OCI-LY3 (cell line): ENCODE measurements at regions not wholly inside any gene's neighbourhood (a gene's known extent, or its start where the extent isn't known, plus 50 kb on each side); places are given as distances from the start of the nearest gene placed in this dataset.

Experiments
- H2AFZ ChIP-seq: fragments of 200-600, 300-600 bp; shearing (Covaris generic); 2 replicates; pipeline ENCODE4 v1.6.0; 2014; ENCODE audit warnings: antibody characterized with exemption, low read depth, low read length
- H3K27ac ChIP-seq: fragments of 200-600, 300-600 bp; sonication (generic); 2 replicates; pipeline ENCODE4 v1.5.1; 2014; ENCODE audit warnings: mild to moderate bottlenecking, low read length, moderate library complexity, mixed read lengths
- H3K27me3 ChIP-seq: fragments of 200-600, 300-600 bp; sonication (generic); 2 replicates; pipeline ENCODE4 v1.6.1; 2014; ENCODE audit warnings: low read depth, low read length, mixed read lengths
- H3K36me3 ChIP-seq: fragments of 200-600, 300-600 bp; sonication (generic); replicated peaks from 2 replicates; pipeline ENCODE3; 2014; ENCODE audit warnings: low read depth, low read length, mixed read lengths
- H3K4me1 ChIP-seq: fragments of 300-600, 200-600 bp; sonication (generic); 2 replicates; pipeline ENCODE4 v1.6.1; 2014; ENCODE audit warnings: low read length, mixed read lengths
- H3K4me2 ChIP-seq: fragments of 200-600, 300-600 bp; sonication (generic); 2 replicates; pipeline ENCODE4 v1.6.1; 2014; ENCODE audit warnings: low read length, mixed read lengths
- H3K4me3 ChIP-seq: fragments of 300-600, 200-600 bp; sonication (generic); 2 replicates; pipeline ENCODE4 v1.5.1; 2014; ENCODE audit warnings: antibody characterized with exemption, mild to moderate bottlenecking, low read length, moderate library complexity
- H3K79me2 ChIP-seq: fragments of 300-600, 200-600 bp; shearing (Covaris generic); 2 replicates; pipeline ENCODE4 v1.6.1; 2014; ENCODE audit warnings: mild to moderate bottlenecking, low read length, mixed read lengths
- H3K9ac ChIP-seq: fragments of 300-600, 200-600 bp; shearing (Covaris generic); 2 replicates; pipeline ENCODE4 v1.6.0; 2014; ENCODE audit warnings: mild to moderate bottlenecking, low read length, moderate library complexity
- H3K9me3 ChIP-seq: fragments of 200-600, 300-600 bp; shearing (Covaris generic); 2 replicates; pipeline ENCODE4 v1.6.1; 2014; ENCODE audit warnings: low read length, mixed read lengths; ENCODE audit not compliant: insufficient read depth
- H4K20me1 ChIP-seq: fragments of 200-600, 300-600 bp; sonication (generic); 2 replicates; pipeline ENCODE4 v1.6.1; 2016; ENCODE audit warnings: low read length, mixed read lengths; ENCODE audit not compliant: insufficient read depth
- EZH2phosphoT487 ChIP-seq: fragments of 200-600 bp; shearing (Covaris generic); IDR thresholded peaks from 2 replicates; pipeline ENCODE4 v1.6.1; 2018; ENCODE audit warnings: antibody characterized with exemption, mixed run types, low read depth
- TF ChIP-seq, protein P1 (sequence below): fragments of 200-600, 300-600 bp; sonication (generic); IDR thresholded peaks from 2 replicates; pipeline ENCODE4 v1.5.1; 2014; ENCODE audit warnings: antibody characterized with exemption, low read length, low read depth

DNA sequence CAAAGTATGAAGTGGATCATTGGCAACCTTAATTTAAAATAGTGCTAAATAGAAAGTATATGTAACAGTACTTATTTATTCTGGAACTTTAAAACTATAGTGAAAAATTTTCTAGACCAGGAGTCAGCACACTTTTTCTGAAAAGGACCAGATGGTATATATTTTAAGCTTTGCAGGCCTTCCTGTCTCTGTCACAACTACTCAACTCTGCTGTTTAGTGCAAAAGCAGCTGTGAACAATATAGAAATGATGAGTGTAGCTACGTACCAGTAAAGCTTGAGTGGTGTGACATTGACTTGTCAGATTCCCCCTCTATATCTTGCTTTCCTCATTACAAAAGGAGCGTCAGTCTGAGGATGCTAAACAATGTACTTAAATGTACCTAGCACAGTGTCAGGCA lies 88.1 kb upstream of the IGFBP3 start:
- no peaks in the 10 kb centered on the region for H3K79me2 ChIP-seq
- TF ChIP-seq, protein P1, sequence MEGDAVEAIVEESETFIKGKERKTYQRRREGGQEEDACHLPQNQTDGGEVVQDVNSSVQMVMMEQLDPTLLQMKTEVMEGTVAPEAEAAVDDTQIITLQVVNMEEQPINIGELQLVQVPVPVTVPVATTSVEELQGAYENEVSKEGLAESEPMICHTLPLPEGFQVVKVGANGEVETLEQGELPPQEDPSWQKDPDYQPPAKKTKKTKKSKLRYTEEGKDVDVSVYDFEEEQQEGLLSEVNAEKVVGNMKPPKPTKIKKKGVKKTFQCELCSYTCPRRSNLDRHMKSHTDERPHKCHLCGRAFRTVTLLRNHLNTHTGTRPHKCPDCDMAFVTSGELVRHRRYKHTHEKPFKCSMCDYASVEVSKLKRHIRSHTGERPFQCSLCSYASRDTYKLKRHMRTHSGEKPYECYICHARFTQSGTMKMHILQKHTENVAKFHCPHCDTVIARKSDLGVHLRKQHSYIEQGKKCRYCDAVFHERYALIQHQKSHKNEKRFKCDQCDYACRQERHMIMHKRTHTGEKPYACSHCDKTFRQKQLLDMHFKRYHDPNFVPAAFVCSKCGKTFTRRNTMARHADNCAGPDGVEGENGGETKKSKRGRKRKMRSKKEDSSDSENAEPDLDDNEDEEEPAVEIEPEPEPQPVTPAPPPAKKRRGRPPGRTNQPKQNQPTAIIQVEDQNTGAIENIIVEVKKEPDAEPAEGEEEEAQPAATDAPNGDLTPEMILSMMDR, result no peak
- no peak for TF ChIP-seq EZH2phosphoT487
- H3K27me3 ChIP-seq, result no peaks in the 10 kb centered on the region
- no peaks in the 10 kb centered on the region for H4K20me1 ChIP-seq
- H3K4me2 ChIP-seq, result no peak overlapping the region
- H3K4me1 ChIP-seq, result peaks cover 9% of the 10 kb centered on the region
- no peaks in the 10 kb centered on the region for H3K9me3 ChIP-seq
- no peak overlapping the region for H2AFZ ChIP-seq
- no peak overlapping the region for H3K9ac ChIP-seq
- H3K4me3 ChIP-seq, result no peak overlapping the region
- H3K36me3 ChIP-seq, result no peaks in the 10 kb centered on the region
- H3K27ac ChIP-seq, result no peak overlapping the region

DNA sequence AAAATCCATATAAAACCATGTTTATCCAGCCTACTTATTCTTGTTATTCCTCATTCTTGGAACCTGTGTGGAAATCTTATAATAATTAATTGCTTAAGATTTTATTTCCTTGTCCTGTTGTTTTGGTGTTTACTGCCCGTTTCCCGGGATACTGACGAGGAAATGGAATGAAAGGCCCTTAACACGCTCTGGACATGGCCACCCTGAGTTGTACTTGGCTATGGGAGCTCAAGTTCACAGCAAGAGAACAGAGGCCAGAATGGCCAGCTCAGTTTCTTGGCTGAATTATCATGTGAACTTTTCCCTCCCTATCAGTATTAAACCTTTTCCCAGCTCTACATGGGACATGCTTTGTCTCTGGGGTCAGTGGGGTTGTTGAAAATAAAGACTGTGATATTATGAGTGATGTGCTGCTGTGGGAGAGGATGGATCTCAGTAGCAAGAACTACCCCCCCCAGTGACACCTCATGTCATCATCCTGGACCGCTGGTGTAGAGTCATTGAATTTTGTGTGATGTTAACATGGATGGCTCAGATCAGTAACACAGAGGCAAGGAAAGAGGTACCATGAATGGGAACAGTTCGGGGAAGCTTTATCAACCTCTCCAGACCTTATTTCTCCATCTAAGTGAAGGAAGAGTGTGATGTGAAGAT lies 87.0 kb upstream of the IGFBP3 start:
- Histone ChIP-seq H3K4me1 (peaks cover 11% of the 10 kb centered on the region), H3K27ac (no peak overlapping the region), H4K20me1 (no peaks in the 10 kb centered on the region), H3K27me3 (no peaks in the 10 kb centered on the region), H3K79me2 (no peaks in the 10 kb centered on the region), H3K4me3 (no peak overlapping the region), H3K9me3 (no peaks in the 10 kb centered on the region), H3K4me2 (no peak overlapping the region), H3K36me3 (no peaks in the 10 kb centered on the region), H3K9ac (no peak overlapping the region), H2AFZ (no peak overlapping the region)
- TF ChIP-seq, protein P1, result no peak
- no peak for TF ChIP-seq EZH2phosphoT487

DNA sequence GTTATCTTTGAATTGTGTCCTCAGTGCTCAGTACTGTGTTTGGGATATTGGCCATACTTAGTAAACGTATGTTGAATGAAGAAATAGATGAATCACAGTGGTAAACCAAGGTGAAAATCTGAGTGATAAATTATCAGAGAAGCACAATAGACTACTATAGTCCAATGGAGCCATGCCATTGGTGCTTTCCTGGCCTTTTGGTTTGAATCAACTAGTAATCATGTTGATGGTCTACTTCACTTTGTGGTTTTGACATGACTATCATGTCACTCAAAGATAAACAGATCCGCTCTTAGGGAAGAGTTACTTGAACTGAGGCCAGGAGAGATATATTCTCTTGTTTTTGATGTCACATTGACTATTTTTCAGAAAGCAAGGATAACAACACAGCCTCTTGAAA lies 86.1 kb upstream of the IGFBP3 start:
- Histone ChIP-seq H3K9ac (no peak overlapping the region), H3K4me2 (no peak overlapping the region), H3K9me3 (no peaks in the 10 kb centered on the region), H3K4me1 (peaks cover 11% of the 10 kb centered on the region), H2AFZ (no peak overlapping the region), H3K27me3 (no peaks in the 10 kb centered on the region), H3K36me3 (no peaks in the 10 kb centered on the region), H4K20me1 (no peaks in the 10 kb centered on the region), H3K4me3 (no peak overlapping the region), H3K79me2 (no peaks in the 10 kb centered on the region), H3K27ac (no peak overlapping the region)
- TF ChIP-seq, protein P1, result no peak
- no peak for TF ChIP-seq EZH2phosphoT487

DNA sequence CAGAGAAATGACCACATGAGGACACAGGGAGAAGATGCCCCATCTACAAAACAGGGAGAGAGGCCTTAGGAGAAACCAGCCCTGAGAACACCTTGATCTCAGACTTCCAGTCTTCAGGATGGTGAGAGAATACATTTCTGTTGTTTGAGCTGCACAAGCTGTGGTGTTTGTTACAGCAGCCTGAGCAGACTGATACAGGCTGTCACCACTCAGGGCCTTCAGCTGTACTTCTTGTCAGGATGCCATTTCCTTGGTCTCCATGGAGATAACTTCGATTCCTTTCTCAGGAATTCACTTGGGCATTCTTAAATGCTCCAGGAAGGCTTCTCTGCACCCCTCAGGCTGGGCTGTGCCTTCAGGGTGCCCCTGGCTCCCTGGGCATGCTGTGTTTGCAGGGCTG lies 85.7 kb upstream of the IGFBP3 start:
- Histone ChIP-seq H3K4me3 (no peak overlapping the region), H3K4me1 (peaks cover 11% of the 10 kb centered on the region), H3K4me2 (no peak overlapping the region), H3K79me2 (no peaks in the 10 kb centered on the region), H3K36me3 (no peaks in the 10 kb centered on the region), H3K27ac (no peak overlapping the region), H4K20me1 (no peaks in the 10 kb centered on the region), H3K27me3 (no peaks in the 10 kb centered on the region), H2AFZ (no peak overlapping the region), H3K9ac (no peak overlapping the region), H3K9me3 (no peaks in the 10 kb centered on the region)
- TF ChIP-seq, protein P1, result no peak
- TF ChIP-seq EZH2phosphoT487, result no peak
